GM21576 (cell line): ENCODE measurements at regions not wholly inside any gene's neighbourhood (a gene's known extent, or its start where the extent isn't known, plus 50 kb on each side); places are given as distances from the start of the nearest gene placed in this dataset.
"Not testable (repeated sequence)": the region's sequence is repeated elsewhere in the genome, so short reads cannot be mapped to it uniquely, and the experiment has no call there.

Experiments
- ATAC-seq: cut with Tn5 transposase; IDR thresholded peaks from one replicate; pipeline ENCODE4 v1.9.1; 2021; ENCODE audit warnings: mild to moderate bottlenecking, moderate library complexity; ENCODE audit not compliant: unreplicated experiment

GRCh38 chr15:38726187-38726586, 161.6 kb upstream of the RASGRP1 start:
- no peak for ATAC-seq

DNA sequence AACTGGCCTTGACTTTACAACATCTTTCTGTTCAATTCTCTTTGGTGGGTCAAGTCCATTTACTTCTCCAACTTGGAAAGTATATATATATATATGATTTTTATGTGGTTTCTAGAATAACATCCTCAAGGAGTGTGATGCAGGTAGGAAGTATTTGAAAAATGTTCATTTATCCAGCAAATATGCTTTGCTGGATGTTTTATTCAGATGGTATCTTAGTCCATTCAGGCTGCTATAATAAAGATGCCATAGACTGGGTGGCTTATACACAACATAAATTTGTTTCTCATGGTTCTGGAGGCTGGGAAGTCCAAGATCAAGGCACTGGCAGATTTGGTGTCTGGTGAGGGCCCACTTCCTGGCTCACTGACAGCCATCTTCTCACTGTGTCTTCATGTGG, 168.7 kb upstream of the RASGRP1 start:
- ATAC-seq, result no peak

GRCh38 chr15:38740206-38740605, 175.6 kb upstream of the RASGRP1 start:
- ATAC-seq, result no peak

GRCh38 chr15:38743147-38743546, 178.5 kb upstream of the RASGRP1 start:
- ATAC-seq, result no peak

DNA sequence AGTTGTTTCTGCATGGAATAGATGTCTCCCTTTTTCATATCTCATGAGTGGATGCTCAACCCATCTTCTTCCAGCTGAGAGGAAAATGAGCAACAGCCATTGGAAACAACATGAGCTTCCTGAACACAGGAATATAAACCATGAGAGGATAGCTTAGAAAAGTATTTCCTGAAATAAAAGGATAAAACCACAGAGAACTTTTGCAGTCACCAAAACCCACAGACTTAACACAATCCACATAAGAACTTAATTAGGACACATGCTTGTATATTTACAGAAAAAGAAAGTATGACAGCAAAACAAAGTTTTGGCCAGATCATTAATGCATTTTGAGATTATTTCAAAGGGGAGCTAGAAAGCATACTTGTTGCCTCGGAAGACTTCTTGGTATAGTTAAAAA, 180.5 kb upstream of the RASGRP1 start:
- ATAC-seq, result no peak

- no peak for ATAC-seq
Measured at GRCh38 chr15:38745626-38746025, 181.0 kb upstream of the RASGRP1 start.

DNA sequence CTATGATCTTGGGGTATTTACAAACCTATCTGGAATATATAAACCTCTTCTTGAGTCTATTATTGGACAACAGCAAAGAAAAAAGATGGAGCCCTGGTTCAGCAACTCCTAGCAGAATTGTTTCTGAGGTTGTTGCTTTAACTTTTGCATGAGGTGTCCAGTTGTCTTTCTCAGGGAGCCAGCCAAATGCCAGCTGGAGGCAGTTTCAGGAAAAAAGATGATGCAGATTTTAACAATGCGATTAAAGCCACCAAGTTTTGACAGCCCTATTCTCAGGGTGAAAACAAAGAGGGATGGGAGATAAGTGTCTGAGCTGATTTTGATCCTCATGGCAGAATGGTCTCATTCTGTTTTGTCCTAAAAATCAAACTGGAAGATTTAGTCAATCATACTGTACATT, 181.6 kb upstream of the RASGRP1 start:
- no peak for ATAC-seq

GRCh38 chr15:38748710-38749109, 184.1 kb upstream of the RASGRP1 start:
- no peak for ATAC-seq

GRCh38 chr15:38750786-38751185, 186.2 kb upstream of the RASGRP1 start:
- ATAC-seq, result no peak

DNA sequence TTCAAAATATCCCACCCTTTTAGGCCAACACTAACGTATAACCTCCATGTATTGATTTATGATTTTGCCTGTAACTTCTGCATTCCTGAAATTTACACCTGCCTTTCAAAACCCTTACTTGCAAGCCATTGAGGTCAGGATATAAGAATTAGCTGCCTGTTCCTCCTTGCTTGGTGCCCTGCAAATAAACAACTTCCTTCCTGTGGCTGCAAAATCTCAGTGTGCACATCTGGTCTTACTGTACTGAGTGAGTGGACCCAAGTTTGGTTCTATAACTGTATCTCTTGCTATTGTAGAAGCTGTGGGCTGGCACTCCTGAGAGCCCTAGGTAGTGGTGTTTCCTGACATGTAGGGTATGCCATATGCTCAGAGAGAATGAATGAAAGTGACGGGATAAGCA, 191.1 kb upstream of the RASGRP1 start:
- no peak for ATAC-seq

DNA sequence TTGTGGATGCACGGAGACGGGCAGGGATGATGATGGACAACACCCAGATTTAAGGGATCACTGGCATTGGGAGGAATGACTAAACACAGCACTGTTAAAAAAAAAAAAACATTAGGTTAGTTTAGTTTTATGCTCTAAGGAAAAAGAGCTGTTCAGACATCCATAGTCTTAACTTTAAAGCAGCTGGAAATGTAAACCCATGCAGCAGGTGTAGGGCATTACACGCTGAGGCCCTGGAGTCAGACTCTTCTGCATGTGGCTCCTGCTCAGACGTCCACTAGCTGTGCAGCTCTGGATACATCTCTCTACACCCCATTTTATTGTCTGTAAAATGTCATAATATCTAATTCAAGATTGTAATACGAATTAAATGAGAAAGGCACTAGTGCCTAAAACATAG, 191.8 kb upstream of the RASGRP1 start:
- ATAC-seq, result no peak

DNA sequence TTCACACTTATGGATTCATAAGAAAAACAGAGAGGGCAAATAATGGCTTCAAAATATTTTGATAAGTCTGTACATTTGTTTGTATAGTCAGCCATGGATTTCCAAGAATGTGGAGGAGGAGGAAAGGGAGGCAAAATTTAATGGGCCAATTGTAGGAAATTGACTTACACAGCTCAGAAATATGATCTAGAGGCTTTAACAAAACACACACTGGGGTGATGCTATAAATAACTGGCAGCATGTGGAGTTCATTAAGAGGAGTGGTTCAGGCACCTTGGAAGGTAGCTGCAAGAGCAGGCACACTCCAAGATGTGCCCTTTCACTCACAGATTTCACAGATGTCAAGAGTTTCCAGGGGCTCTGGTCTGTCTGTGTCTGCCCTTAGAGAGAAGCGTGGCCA, 193.4 kb upstream of the RASGRP1 start:
- ATAC-seq, result no peak

- no peak for ATAC-seq
Measured at GRCh38 chr15:38761681-38762080, 197.1 kb upstream of the RASGRP1 start.

DNA sequence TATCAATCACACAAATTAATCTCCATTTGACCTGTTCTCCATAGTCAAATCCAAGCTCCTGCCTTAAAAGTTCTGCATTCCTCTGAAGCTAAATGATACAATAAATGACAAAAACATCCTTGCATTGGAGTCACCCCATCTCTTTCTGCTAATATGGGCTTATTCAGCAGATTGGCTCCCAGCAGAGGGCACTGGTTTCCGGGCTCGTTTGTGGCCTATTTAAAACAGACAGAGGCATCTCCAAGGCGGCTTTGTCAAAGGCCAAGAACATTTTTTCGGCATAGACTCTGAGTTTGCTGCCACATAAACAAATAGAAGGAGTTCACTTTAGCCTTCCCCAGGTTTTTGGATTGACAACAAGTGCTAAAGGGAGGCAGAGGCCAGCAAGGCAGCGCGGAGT, 204.4 kb upstream of the RASGRP1 start:
- ATAC-seq, result no peak

GRCh38 chr15:38769492-38769891, 204.9 kb upstream of the RASGRP1 start:
- no peak for ATAC-seq

DNA sequence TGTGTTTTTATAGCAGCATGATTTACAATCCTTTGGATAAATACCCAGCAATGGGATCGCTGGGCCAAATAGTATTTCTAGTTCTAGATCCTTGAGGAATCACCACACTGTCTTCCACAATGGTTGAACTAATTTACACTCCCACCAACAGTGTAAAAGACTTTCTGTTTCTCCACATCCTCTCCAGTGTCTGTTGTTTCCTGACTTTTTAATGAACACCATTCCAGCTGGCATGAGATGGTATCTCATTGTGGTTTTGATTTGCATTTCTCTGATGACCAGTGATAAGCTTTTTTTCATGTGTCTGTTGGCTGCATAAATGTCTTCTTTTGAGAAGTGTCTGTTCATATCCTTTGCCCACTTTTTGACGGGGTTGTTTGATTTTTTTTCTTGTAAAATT, 209.5 kb upstream of the RASGRP1 start:
- not testable (repeated sequence) for ATAC-seq

GRCh38 chr15:38781196-38781595, 216.6 kb upstream of the RASGRP1 start:
- ATAC-seq, result no peak

- no peak for ATAC-seq
Measured at GRCh38 chr15:38782156-38782555, 217.5 kb upstream of the RASGRP1 start.

- ATAC-seq, result no peak
Measured at GRCh38 chr15:38788918-38789317, 224.3 kb upstream of the RASGRP1 start.

DNA sequence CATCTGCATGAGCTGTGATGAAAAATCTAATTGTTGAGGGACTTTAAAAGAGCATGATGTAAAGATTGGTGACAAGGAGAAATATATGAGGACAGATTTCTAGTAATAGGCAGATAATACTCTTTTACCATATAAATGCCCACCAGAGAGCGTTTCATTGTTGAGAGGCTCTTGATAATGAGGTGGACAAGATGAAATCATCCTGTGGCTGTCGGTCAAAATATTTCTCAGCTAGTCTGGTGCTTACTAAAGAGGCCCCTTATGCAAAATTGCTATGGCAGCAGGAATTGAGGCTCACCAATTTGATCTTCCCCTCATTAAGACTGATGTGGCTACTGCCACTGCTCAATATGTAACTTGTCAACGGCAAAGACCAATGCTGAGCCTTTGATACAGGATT, 225.0 kb upstream of the RASGRP1 start:
- no peak for ATAC-seq

GRCh38 chr15:38793206-38793810, 228.7 kb upstream of the RASGRP1 start:
- no peak for ATAC-seq

GRCh38 chr15:38795471-38796245, 231.0 kb upstream of the RASGRP1 start:
- no peak for ATAC-seq

DNA sequence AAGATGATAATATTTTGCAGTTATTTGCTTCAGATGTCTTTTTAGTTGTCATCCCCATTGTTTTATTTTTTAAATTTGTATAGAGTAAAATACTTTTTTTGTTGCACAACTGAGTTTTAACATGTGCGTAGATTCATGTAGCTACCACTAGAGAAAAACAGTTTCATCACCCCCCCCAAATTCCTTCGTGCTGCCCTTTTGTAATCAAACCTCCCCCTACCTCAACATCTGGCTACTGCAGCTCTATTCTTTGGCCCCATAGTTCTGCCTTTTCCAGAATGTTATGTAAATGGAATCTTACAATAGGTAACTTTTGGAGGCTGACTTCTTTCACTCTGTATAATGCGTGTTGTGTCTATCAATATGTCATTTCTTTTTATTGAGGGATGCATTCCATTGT, 232.0 kb upstream of the RASGRP1 start:
- ATAC-seq, result no peak
